ENCODE measurements at regions not wholly inside any gene's neighbourhood (a gene's known extent, or its start where the extent isn't known, plus 50 kb on each side); places are given as distances from the start of the nearest gene placed in this dataset.

GRCh38 chr6:9851541-9852380 lies 563.1 kb downstream of the TFAP2A start:
- no peak overlapping the region for H3K4me3 ChIP-seq (ENCODE audit: low read depth, low read length)
- TF ChIP-seq CTCF (IDR thresholded peaks at IDR 0.05; ENCODE audit: low read depth, low read length), result no peak

DNA sequence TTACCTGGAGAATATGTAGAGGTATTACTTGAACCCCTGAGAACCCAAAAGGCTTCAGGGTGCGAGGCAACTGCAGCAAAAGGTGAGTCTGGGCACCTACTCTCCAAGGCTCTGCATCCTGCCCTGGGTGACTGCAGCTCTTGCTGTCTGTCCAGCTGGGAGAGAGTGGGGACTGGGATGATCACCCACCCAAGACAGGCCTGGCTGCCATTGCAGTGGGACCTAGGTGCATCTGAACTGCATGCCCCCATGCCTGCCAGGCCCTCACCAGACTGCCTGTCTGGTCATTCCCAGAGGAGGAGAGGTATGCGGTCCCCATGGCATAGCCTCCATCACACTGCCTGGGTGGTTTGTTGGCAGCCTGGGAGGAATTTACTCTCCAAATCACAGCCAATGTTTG lies 563.9 kb downstream of the TFAP2A start:
- TF ChIP-seq CTCF (IDR thresholded peaks at IDR 0.05; ENCODE audit: low read depth, low read length), result no peak
- H3K4me3 ChIP-seq (ENCODE audit: low read depth, low read length), result no peak overlapping the region

DNA sequence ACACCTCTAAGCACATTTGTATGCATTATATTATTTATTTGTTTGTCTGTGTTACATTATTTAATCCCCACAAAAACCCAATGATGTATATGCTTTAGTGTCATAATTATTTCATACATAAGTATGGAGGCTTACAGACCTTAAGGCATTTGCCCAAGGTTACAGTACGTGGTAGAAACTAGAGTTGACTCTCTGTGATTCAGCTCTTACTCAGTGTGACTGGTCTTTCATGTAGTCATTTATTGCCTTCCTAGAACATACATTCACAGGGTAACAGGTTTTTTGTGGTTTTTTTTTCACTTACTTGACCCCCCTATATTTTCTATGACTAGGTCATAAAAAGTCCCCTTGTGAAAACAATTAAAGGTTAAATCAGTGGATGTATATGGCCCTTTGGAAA lies 566.8 kb downstream of the TFAP2A start:
- TF ChIP-seq CTCF (IDR thresholded peaks at IDR 0.05; ENCODE audit: low read depth, low read length), result no peak
- no peak overlapping the region for H3K4me3 ChIP-seq (ENCODE audit: low read depth, low read length)

DNA sequence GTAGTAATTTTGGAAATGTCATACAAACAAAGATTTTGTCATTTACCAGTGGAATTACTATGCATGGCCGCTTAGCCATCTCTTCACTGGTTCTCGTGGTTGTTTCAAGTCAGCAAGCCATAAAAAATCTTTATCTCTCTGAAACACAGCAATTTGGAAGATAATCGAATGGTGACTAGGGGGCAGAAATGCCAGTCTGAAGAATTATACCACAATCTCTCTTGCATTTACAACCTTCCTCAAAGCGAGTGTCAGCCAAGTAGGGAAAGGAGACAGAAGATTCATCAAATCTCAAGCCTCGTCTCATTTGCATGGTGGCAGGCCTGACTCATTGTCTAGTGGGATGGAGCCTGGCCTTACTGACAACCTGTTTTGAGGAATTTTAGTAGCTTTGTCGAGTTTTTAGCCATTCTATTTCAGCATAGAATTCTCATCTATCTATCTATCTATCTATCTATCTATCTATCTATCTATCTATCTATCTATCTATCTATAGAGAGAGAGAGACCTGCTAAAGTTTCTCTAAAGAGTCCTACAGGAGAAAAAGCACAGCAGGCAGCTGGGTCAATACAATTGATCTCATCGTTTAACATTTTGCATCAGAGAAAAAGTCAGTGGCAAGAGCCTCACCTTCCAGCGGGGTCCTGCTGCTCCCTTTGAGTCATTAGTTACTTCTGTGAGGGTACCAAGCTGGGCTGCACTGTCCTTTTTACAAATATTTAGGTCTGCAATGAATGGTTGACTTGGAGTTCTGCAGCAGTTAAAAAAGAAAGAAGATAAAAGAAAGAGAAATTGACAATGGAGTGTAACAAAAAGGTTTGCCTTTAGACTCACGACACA lies 572.8 kb downstream of the TFAP2A start:
- H3K4me3 ChIP-seq (ENCODE audit: low read depth, low read length), result no peak overlapping the region
- TF ChIP-seq CTCF (IDR thresholded peaks at IDR 0.05; ENCODE audit: low read depth, low read length), result no peak

DNA sequence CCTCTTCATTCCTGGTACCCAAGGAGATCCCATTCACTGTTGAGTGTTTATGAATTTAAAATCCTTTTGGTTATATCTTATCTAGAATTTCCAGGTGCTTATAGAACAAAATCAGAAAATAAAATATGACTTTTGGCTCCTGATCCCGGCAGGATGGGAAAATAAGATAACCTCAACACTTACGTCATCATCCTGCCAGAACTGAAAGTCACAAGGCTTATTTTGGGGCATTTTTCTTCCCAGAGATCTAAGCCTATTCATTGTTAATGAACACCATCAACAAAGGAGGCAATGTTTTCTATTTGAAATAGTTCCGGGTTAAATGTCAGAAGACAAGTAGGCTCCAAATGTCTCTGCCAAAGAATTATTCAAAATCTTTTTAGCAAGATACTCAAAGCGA lies 580.6 kb downstream of the TFAP2A start:
- no peak for TF ChIP-seq CTCF (IDR thresholded peaks at IDR 0.05; ENCODE audit: low read depth, low read length)
- no peak overlapping the region for H3K4me3 ChIP-seq (ENCODE audit: low read depth, low read length)

DNA sequence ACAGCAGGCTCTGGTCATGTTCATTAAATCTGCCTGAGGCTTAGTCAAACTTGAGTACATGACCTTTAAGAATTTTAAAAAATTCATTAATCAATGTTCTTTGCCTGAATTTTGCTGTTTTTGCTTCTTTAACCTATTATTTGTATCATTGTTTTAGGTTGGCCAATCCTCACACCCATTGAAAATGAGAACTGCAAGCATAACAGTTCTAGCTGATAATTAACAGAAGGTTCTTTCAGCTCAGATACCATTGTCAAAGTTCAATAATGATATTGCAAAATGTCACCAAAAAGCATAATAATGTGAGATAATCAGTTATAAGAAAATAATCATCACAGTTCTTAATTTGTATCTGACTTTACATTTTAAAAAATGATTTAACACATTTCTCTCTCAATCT lies 583.1 kb downstream of the TFAP2A start:
- TF ChIP-seq CTCF (IDR thresholded peaks at IDR 0.05; ENCODE audit: low read depth, low read length), result no peak
- no peak overlapping the region for H3K4me3 ChIP-seq (ENCODE audit: low read depth, low read length)

GRCh38 chr6:9830808-9831207 lies 584.1 kb downstream of the TFAP2A start:
- H3K4me3 ChIP-seq (ENCODE audit: low read depth, low read length), result no peak overlapping the region
- no peak for TF ChIP-seq CTCF (IDR thresholded peaks at IDR 0.05; ENCODE audit: low read depth, low read length)

All from WI38 (cell line).